Stimulated activated CD4-positive, alpha-beta T cell treated with anti-CD3 and anti-CD28 coated beads, Interleukin-4, amount 100 ng/mL, for 4 hours (primary cell): ENCODE measurements at regions not wholly inside any gene's neighbourhood (a gene's known extent, or its start where the extent isn't known, plus 50 kb on each side); places are given as distances from the start of the nearest gene placed in this dataset.

Experiments
- DNase-seq, 2 experiments: peaks; one replicate each; pipeline ENCODE4 v3.0.0-alpha.2; 2020

DNA sequence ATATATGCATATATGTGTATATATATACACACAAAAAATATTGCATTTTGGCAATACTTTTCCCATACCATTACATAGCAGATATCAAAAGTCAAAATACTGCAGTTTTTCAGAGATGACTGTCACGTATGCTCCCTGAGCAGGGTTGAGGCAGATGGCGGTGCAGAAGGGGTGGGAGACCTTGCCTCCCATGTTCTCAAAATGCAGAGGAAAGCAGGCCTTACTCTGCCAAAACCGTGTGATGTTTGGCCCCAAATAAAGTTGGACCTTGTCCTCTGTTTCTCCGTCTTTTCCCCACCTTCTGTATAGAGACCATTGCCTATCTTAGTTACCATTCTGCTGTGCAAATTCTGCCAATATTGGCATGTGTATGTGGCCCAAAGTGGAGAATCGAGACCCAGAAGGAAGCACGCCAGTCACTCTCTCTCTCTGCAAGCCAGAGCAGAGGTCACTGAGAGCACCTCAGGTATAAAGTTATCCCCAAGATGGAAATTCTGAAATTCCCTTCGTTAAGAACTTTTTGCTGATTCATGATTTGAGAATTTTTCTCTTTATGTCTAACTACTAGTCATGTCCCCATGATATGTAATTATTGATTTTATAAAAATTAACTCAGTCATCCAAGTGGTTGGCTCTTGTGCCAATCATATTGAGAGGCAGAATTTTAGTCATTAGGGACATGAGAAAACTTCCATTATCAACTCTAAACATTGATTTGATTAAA is 898.8 kb downstream of the EPHA4 start:
- DNase-seq: no peak

DNA sequence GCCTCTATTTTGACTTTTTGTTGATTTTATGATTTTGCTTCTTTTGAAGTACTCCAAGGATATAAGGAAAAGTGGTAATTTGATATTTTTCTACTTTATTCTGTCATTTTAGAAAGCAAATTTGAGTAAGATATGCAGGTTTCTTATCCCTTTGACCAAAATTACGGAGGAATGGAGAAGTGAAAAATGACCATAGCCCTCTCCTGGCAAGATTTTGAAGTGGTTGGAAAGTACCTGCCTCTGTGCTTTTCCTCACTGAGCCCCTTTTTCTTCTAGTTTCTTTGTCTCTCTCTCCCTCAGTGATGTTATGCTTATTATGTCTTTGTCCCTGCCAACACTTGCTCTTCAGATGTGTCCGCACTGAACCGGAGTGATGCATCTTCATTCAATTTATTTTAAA is 898.1 kb downstream of the EPHA4 start:
- DNase-seq: no peak

DNA sequence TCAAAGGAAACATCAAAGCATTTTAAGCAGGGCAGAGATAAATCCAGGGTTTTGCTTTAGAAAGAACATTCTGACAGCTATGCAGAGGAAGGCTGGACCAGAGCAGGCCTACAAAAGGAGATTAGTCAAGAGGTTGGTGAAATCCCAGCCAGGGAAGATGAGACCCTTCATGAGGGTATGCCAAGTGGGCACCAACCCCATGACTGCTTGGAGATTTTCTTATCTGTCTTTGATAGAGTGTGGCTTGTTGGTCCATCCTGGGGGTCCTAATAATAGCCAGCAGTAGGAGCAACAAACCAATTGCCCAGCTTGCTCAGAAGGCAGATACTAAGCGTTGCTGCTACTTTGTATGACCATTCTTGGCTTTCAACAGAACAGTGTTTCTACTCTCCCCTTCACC is 895.4 kb downstream of the EPHA4 start:
- no peak for DNase-seq

DNA sequence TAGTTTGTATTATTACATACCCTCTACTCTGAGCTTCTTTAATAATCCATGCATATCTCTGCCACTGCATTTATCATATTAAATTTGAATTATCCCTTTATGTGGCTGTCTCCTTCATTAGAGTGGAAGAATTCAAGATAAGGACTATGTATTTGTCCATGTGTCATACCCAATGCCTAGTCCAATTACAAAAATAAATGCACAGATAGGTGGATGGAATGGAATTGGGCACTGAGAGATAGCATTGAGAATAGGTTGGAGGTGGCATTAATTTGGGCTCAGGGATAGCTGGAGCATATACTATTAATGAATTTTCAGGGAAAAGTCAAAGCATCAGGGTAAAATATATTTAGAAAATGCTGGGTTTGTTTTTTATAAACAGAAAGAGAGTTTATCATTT is 893.2 kb downstream of the EPHA4 start:
- no peak for DNase-seq

DNA sequence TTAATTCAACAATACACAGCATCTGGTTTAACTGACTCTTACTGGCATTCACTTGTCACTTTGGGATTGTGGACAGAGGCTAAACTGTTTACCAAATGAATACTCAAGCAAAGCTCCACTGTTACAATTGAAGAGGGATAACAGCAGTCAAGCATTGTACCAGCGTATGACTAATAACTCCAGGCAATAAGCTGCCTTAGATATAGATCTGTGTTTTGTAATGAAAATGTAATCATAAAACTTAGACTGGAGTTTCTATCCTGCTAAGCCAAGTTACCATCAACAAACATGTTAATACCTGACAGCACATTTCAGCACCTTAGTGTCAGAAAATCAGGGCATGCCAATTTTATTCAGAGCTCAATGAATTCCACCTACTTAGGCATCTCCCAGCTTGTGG is 889.5 kb downstream of the EPHA4 start:
- DNase-seq: no peak

DNA sequence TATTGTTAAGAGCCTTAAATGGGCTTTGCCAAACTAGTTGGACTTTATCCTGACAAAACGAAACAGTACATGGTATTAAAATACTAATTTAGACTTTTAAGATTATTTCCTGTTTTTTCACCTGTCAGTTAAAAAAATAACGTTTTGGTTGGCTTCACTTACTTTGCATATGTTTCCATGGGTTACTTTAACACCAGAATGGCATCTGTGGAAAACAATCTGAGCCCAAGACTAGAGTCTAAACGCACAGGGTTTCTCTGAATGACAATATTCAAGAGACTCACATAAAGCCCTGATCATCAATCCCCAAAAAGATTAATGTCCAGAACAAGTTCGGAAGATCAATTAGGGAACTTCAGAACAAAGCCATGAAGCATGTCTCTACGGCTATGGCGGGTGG is 888.0 kb downstream of the EPHA4 start:
- no peak for DNase-seq

DNA sequence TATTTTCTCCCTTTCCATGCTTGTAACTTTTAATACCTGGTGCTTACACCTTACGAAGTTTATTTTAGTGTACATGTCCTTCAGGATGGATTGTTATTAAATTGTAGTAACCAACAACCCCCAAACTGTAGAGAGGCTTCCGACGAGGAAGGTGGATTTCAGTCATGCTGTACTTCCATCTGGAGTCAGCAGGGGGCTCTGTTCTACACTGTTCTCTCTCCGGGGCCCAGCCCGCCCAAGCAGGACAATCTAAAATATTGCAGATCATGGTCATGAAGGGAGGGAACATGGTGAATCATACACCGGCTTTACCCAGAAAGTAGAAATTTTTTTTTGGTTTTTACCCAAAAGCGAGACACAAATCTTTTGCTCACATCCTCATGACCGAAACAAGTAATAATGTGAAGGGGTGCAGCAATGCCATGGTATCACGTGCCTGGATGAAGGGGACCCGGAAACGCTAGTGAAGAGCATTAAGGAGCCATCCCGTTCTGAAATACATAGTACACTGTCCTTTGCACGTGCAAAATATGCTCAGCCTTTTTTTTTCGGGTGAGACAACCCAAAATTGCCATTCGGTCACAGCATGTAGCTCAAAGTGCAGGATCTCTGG is 884.8 kb downstream of the EPHA4 start:
- DNase-seq: peak; percentile 44 to 51

DNA sequence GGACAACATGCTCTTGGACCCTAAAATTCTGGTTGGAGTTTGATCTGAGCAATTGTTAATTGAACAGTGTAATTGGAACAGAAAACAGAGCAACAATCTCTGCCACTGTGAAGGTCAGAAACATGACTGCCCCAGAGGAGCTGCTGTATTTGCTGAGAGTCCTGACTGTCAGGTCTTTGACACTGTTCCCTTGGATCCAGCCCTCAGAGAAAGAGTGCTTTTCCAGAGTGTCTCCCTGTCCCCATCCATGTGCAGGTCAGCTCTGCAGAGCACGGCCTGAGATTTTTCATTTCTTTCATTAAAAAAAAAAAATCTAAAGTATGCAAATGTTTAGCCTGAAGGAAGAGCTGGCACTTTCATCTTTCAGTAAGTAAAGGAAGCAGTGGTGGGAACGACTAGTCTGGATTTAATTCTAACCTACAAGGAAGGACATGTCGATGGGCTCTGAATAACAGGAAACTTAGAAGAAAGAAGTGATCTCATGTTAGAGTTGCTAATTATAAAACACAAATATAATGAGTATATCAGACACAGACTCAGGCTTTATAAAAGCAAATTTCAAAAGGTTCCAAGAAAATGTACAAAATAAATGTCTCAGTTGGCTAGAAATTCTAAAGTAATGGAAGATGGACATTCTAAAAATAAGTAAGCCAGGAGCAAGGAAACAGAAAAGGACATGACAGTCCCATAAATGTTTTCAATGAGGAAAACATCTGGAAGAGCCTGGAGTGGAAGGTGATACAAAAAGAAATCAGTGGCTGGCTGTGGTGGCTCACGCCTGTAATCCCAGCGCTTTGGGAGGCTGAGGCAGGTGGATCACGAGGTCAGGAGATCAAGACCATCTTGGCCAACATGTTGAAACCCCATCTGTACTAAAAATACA is 876.5 kb downstream of the EPHA4 start:
- no peak for DNase-seq

DNA sequence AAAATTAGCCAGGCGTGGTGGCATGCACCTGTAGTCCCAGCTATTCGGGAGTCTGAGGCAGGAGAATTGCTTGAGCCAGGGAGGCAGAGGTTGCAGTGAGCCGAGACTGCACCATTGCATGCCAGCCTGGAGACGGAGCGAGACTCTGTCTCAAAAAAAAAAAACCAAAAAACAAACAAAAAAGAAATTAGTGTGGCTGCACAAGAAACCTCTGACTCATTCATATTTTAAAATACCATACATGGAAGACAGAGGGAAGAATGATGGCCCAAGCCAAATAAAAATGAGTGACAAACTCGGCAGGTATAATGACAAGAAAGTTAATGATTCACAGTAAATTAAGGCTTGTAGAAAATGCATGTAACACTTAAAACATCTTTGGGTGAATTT is 875.8 kb downstream of the EPHA4 start:
- no peak for DNase-seq

DNA sequence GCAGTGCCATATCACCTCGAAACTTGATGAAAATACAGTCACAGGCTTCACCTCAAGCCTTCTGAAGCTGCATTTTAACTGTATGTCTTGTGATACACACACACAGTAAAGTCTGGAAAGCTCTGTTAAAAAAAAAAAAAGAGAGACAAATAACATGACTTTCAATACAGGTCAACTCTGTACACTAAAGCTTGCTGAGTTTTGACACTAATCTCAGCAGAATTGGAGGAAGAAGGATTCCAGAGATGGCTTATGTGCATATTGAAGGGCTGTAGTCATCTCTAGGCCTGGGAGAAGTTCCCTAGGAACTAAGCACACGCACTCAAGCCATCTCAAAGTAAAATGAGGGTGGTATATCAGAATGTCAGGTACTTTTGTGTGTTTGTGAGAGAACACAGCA is 875.1 kb downstream of the EPHA4 start:
- DNase-seq: no peak

DNA sequence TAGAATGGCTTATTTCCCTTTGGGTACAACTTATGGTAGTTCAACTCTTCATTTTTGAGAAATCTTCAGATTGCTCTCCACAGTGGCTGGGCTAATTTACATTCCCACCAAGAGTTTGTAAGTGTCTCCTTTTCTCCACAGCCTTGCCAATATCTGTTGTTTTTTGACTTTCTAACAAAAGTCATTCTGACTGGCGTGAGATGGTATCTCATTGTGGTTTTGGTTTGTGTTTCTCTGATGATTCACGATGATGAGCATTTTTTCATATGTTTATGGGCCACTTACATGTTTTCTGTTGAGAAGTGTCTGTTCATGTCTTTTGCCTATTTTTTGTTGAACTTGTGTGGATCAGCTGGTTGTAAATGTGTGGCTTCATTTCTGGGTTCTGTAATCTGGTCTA is 871.0 kb downstream of the EPHA4 start:
- no peak for DNase-seq

DNA sequence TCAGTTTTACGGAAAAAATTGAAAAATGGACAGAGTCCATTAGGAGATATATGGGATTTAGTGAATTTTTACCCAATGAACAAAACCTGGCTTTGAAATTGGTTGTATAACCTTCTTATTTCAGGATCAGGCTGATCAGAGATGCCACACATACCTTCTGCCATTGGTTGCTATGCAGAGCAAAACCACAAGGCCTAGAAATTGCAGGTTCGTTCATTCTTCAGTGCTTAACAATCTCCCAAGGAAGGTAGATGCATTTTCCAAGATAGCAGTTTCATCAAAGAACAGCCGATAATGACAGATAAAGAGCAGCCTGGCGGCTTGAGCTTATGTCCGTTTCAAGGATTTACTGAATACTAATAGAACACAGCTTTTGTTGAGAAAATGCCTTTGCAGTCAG is 868.8 kb downstream of the EPHA4 start:
- DNase-seq: no peak

DNA sequence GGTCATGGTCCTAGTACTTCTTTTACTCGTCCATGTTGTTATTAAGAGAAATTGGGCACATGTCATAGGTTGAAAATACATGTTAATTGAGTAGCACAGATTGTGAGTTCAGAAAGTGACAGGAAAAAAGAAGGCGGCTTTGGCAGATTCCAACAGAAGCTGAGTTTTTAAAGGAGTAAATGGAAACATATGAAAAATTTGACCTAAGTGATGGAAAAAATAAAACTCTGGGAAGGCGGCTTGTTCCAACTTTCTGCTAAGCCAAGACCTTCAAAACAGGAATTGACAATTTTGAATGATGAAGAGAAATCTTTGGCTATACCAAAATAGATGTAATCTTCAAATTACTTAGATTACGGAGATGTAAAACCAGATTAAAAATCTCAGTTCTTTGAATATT is 868.0 kb downstream of the EPHA4 start:
- DNase-seq: no peak

DNA sequence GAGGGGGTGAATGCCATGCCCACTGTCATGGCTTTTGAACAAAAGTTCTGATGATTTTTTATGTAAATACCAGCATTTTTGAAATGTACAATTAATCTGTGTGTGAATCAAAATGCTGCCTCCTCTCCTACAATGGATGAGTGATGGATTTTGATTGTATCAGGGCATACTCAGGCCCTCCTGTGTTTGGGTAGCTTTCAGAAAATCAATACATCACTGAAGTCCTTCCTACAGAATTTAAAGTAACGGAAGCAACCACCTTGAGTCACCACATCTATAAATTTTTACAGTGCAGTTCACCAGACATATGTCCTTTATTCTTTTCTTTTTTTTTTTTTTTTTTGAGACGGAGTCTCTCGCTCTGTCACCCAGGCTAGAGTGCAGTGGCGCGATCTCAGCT is 867.3 kb downstream of the EPHA4 start:
- DNase-seq: no peak

DNA sequence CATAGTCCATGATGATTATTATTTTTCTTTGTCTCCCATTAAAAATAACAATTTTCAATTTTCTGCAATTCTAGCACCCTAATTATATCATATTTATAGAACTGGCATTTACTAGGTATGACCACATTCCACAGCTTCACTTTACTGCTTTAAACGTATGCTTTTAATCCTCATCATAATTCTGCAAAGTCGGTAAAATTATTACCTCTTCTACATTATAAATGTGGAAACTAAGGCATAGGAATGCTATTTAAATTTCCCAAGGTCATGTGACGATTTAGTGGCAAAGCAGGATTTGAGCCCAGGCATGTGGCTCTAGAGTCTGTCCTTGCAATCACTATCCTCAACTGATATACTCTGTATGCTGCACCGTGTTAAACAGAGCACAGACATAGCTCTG is 866.4 kb downstream of the EPHA4 start:
- DNase-seq: no peak

DNA sequence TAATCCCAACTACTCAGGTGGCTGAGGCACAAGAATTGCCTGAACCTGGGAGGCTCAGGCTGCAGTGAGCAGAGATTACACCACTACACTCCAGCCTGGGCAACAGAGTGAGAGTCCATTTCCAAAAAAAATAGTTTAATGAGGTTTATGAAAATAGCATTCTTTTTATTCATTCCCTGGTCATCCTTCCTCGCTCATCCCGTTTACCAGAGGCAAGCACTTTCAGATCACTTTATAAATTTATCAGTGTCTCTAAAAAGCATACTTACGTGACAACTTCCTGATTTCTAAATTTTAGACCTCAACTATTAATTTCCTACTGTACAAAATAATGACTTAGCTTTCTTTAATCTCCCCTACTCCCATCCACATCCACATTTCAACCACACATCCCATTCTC is 864.8 kb downstream of the EPHA4 start:
- DNase-seq: no peak

DNA sequence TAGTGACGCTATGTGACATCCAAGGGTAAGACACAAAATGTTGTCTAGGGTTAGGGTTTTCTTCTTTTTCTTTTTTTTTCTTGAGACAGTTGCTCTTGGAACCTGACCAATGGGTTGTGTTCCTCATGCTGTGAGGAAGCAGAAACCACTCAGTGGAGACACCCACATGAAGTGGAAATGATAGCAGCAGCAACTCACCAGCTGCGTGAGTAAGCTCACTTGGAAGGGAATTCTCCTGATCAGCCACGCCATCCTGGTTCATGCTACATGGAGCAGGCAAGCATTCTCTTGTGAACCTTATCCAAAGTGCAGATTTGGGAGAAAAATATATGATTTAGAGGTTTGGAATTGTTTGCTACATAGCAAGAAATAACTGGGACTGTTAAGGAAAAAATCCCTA is 863.7 kb downstream of the EPHA4 start:
- DNase-seq: no peak

DNA sequence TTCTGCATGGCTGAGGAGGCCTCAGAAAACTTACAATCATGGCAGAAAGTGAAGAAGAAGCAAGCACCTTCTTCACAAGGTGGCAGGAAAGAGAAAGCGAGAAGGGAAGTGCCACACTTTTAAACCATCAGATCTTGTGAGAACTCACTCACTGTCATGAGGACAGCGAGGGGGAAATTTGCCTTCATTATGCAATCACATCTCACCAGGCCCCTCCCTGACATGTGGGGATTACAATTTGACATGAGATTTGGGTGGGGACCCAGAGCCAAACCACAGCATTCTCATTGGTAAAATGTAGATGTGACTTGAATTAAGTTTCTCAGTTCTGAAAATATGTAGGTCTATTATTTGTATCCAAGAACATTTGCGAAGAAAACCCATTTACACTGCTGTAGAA is 854.8 kb downstream of the EPHA4 start:
- DNase-seq: no peak

DNA sequence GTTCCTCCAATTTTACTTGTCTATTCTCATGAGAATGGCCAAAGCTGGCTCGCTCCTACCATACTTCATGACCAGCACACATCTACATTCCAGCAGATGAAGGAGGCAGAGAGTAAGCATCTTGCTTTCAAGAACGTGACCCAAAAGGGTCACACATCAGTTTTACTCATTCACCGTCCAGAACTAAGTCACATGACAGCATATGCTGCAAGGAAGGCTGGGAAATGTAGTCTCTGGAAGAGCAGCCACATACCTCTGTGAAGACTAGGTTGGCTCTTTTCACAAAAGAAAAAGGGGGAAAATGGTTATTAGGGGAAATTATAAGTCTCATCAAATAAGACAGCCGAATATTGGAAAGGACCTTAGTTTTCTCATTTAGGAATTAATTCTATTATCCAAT is 835.3 kb downstream of the EPHA4 start:
- no peak for DNase-seq

DNA sequence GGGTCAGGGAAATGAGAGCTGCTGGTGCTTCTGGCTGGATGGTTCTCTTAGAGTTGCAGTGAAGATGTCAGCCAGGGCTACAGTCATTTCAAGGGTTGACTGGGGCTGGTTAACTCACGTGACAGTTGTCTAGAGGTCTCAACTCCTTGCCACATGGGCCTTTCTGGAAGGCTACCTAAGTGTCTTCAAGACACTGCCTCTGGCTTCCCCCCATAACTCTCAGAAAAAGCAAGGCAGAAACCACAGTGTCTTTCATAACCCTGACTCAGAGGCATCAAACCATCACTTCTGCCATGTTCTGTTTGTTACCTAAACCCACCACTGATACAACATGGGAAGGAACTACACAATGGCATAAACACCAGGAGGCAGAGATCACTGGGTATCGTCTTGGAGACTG is 828.9 kb downstream of the EPHA4 start:
- DNase-seq: no peak

DNA sequence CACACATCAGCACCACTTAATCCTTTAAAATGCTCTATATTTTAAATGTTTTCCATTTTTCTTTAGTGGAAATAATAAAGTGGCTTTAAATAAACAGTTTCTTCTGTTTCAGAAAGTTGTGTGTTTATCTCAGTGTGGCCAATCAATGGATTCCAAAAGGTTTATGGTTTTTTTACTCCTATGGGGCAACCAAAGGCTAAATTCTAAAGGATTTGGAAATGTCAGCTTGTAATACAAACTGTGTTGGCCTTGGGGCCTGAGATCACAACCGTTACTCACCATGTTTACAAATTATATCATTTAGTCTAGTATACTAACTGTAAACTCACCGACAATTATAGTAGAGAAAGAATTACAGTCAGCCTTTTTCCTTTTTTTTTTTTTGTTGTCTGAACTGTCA is 827.2 kb downstream of the EPHA4 start:
- no peak for DNase-seq

DNA sequence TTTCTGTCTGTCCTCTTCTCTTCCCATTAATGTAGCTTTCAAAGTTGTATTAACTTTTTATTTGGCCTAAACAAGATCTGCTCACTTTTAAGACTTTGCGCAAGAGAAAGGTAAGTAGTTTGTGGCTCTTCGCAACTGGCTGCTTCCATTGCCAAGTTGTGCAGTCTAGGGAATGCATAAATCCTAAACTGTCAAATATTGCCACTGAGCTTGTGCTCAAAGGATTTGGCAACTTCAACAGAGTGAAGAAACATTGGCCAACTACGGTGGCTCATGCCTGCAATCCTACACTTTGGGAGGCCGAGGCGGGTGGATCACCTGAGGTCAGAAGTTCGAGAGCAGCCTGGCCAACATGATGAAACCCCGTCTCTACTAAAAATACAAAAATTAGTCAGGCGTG is 826.4 kb downstream of the EPHA4 start:
- no peak for DNase-seq

DNA sequence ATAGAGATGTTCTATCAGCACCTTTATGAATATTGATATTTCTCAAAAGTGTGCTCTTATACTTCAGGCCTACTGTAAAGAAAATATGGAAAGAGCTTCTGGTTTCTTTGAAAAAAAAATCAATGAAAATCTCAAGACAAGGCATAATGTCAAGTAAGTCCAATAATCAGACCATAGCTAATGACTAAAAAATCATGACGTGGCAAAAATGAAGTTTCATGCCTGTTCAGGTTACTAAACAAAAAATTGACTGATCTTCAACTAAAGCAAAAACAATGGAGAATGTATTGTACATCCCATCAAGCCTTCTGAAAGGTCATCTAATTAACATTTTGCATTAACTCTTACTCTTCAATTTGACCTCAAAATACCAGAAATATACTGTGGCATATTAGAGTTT is 824.4 kb downstream of the EPHA4 start:
- no peak for DNase-seq

DNA sequence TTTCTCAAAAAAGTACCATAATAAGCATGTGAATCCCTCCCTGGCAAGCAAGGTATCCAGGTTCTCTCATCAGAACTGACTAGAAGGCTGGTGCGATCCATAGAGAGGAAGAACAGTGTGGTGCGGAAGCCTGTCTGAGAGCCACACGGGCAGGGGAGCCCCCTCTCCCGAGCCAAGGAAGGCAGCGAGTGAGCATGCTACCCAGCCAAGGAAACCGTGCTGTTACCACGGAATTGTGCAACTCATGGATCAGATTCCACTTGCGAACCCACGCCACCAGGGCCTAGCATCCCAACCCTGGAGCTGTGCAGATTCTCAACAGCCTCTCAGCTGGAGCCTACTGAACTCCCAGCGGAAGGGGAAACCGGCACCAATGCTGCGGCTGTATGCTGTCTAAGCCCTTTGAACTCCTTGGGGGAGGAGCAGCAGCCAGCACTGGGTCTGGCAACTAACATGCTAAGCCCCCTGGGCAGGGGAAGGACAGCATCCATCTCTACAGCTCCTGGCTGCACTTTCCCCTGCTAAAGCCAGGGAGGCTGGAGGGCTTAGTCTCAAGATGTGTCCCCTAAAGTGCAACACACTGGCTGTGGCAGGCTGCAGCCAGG is 823.1 kb downstream of the EPHA4 start:
- DNase-seq: no peak
